WI38 (cell line): ENCODE measurements at regions not wholly inside any gene's neighbourhood (a gene's known extent, or its start where the extent isn't known, plus 50 kb on each side); places are given as distances from the start of the nearest gene placed in this dataset.

Experiments used
- H3K4me3 ChIP-seq: 2 replicates; pipeline ENCODE4 v1.5.1; 2011; ENCODE audit warnings: low read depth, mild to moderate bottlenecking, control low read depth, low read length
- TF ChIP-seq, protein P1 (sequence below): IDR thresholded peaks from 2 replicates; pipeline ENCODE4 v1.5.1; 2012; ENCODE audit warnings: low read depth, mild to moderate bottlenecking, control low read depth, low read length

DNA sequence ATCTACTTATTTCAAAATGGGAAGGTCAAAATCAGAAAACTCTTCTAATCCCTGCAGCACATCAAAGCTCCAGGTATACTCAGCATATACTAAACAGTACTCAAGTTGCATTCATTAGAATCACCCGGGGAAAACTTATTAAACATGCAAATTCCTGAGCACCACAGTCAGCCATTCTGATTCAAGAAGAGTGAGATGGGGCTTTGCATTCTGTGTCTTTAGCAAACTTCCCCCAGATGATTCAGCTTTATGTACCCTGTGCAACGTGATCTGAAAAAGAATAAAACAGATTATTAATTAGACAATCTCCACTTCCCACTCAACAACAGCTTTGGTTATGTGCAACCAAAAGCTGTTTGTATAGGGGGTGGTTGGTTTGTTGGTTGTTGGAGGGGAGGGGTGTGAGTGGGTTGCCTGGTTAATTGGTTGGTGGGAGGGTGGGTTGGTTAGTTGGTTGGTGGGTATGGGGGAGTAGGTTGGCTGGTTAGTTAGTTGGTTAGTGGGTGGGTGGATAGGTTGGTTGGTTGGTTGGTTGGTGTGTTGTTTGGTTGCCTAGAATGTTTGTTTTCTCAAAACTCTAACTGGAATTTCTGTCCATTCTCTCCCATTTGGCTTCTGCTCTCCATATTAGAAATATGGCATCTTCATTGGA, 112.5 kb upstream of the AGAP1 start:
- H3K4me3 ChIP-seq = no peak overlapping the region
- TF ChIP-seq, protein P1, sequence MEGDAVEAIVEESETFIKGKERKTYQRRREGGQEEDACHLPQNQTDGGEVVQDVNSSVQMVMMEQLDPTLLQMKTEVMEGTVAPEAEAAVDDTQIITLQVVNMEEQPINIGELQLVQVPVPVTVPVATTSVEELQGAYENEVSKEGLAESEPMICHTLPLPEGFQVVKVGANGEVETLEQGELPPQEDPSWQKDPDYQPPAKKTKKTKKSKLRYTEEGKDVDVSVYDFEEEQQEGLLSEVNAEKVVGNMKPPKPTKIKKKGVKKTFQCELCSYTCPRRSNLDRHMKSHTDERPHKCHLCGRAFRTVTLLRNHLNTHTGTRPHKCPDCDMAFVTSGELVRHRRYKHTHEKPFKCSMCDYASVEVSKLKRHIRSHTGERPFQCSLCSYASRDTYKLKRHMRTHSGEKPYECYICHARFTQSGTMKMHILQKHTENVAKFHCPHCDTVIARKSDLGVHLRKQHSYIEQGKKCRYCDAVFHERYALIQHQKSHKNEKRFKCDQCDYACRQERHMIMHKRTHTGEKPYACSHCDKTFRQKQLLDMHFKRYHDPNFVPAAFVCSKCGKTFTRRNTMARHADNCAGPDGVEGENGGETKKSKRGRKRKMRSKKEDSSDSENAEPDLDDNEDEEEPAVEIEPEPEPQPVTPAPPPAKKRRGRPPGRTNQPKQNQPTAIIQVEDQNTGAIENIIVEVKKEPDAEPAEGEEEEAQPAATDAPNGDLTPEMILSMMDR = no peak

DNA sequence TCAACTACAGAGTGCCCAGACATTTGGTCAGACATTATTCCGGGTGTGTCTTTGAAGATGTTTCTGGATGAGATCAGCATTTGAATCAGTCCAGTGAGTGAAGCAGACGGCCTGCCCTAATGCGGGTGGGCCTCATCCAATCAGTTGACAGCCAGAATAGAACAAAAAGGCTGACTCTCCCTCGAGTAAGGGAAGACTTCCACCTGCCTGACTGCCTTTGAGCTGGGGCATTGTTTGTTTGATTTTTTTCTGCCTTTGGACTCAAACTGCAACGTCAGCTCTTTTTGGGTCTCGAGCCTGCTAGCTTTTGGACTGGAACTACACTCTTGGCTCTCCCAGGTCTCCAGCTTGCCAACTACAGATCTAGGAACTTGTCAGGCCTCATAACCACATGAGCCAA, 111.7 kb upstream of the AGAP1 start:
- TF ChIP-seq, protein P1 = no peak
- no peak overlapping the region for H3K4me3 ChIP-seq

DNA sequence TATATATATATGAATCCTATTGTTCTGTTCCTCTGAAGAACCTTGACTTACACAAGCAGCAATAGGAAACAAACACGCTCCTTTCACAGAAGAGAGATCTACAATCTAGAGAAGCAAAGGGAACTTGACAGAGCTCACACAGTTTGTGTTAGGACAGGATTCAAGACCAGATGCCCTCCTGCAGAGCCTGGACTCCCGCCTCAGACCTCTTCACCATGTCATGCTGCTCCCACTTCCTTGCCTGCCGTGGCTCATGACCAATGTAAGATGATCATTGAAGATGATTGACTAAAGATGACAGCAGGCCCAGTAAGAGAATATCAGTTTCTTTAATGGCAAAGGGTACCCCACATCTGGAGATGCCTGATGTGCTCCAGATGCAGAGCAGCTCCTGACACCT, 111.2 kb upstream of the AGAP1 start:
- TF ChIP-seq, protein P1 = no peak

DNA sequence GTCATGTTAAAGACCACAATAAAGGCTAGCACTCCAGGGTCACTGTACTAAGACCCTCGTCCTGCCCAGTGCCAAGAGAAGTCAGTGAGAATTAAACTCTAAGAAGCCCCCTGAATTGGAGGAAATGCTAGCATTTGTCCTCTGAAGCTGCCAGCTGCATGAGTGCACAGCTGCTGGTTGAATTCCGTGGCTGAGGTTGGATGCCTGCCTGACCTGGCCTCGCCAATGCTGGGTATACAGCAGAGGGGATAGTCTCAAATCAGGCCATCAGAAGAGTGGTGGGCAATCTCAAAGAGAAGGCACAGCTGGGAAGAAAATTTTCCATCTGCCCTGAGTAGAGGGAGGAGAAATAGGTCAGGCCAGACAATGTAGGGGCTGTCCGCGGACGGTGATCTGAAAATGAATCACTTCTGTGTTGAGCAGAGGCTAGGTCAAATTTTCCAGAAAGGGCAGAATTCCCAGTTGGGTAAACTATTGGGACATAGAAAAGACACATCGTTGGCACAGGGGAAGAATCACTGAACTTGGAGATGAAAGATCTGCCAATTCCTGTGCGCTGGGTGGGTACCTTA, 110.5 kb upstream of the AGAP1 start:
- TF ChIP-seq, protein P1 = no peak

More for the DNA sequence above, 111.2 kb upstream of the AGAP1 start:
- no peak overlapping the region for H3K4me3 ChIP-seq

DNA sequence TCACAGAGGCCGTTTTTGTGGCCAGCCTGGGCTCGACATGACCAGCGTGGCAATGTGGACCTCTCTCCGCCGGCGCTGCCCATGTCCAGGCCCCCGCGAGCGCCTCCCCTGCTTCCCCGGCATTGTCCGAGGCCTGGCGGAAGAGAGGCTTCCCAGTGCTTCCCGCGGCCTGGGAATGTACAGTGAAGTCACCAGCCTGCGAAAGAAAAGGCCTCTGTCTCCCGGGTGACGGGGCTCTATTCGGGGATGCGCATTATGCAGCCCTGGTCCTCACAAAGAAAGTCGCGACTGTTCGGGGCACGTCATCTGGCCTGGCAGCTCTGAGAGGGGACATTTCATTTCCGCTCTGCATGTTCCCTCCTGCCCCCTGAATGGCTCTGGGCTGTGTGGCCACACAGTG, 109.2 kb upstream of the AGAP1 start:
- H3K4me3 ChIP-seq = no peak overlapping the region
- TF ChIP-seq, protein P1 = no peak

More for the DNA sequence above, 110.5 kb upstream of the AGAP1 start:
- H3K4me3 ChIP-seq = no peak overlapping the region

DNA sequence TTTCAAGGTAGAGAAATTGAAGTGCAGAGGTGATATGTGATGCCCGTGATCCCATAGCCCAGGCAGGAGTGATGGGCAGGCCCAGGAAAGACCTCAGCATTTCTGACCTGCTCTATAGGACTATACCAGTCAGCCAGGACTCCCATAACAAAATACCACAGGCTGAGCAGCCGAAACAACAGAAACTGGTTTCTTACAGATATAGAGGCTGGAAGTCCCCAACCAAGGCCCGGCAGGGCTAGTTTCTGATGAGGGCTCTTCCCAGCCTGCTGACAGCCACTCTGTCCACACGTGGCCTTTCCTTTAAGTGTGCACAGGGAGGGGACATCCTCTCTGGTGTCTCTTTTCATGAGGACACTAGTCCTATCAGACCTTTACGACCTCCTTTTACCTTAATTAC, 104.2 kb upstream of the AGAP1 start:
- no peak overlapping the region for H3K4me3 ChIP-seq
- TF ChIP-seq, protein P1 = no peak

DNA sequence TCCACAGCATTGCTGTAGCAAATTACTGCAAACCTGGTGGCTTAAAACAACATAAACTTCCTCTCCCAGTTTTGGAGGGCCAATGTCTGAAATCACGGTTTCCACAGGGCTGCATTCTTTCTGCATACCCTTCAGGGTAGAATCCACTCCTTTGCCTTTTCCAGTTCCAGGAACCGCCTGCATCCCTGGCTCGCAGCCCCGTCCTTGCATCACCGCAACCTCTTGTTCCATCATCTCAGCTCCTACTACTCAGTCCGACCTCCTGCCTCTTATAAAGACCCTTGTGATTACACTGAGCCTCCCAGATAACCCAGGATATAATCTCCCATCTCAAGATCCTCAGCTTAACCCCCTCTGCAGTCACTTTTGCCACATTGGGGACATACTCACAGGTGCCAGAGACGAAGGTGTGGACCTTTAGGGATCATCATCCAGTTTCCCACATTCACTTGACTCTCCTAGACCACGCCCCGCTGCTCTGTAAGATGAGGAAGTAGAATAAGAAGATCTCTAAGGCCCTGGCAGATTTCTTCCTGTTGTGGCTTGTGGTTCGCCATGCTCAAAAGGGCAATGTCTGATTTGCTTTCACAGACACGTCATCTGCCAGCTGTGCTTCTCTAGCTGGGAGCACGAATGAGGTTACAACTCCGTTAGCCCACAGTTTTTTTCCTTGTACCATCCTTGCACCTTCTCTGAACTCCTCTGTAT, 103.6 kb upstream of the AGAP1 start:
- H3K4me3 ChIP-seq = no peak overlapping the region
- TF ChIP-seq, protein P1 = no peak
